LNCaP clone FGC (cell line): ENCODE measurements at regions not wholly inside any gene's neighbourhood (a gene's known extent, or its start where the extent isn't known, plus 50 kb on each side); places are given as distances from the start of the nearest gene placed in this dataset.

Experiments used
- DNase-seq: peaks from one replicate; pipeline ENCODE4 v3.0.0-alpha.2; 2011; ENCODE audit warnings: low read depth
- H3K4me3 ChIP-seq: 2 replicates; pipeline ENCODE4 v1.5.1; 2011; ENCODE audit warnings: mild to moderate bottlenecking, low read depth, low read length, control low read depth
- CTCF ChIP-seq: IDR thresholded peaks from 2 replicates; pipeline ENCODE4 v1.5.1; 2012; ENCODE audit warnings: mild to moderate bottlenecking; ENCODE audit not compliant: control insufficient read depth, insufficient read depth; ENCODE audit errors: extremely low read depth

- H3K4me3 ChIP-seq: no peak overlapping the region
- no peak for TF ChIP-seq CTCF
- DNase-seq: no peak
Measured at GRCh38 chr22:25489947-25490346, 74.5 kb upstream of the GRK3 start.

- H3K4me3 ChIP-seq: no peak overlapping the region
- DNase-seq: no peak
- TF ChIP-seq CTCF: no peak
Measured at GRCh38 chr22:25490896-25491295, 73.6 kb upstream of the GRK3 start.

GRCh38 chr22:25492162-25492561 is 72.3 kb upstream of the GRK3 start:
- no peak overlapping the region for H3K4me3 ChIP-seq
- DNase-seq: no peak
- TF ChIP-seq CTCF: no peak

- H3K4me3 ChIP-seq: no peak overlapping the region
- no peak for DNase-seq
- TF ChIP-seq CTCF: no peak
Measured at GRCh38 chr22:25492841-25493734, 71.4 kb upstream of the GRK3 start.

- TF ChIP-seq CTCF: no peak
- no peak for DNase-seq
- H3K4me3 ChIP-seq: no peak overlapping the region
Measured at GRCh38 chr22:25493794-25494193, 70.7 kb upstream of the GRK3 start.

GRCh38 chr22:25494774-25495173 is 69.7 kb upstream of the GRK3 start:
- no peak overlapping the region for H3K4me3 ChIP-seq
- no peak for DNase-seq
- no peak for TF ChIP-seq CTCF

GRCh38 chr22:25495285-25495684 is 69.2 kb upstream of the GRK3 start:
- H3K4me3 ChIP-seq: no peak overlapping the region
- DNase-seq: no peak
- no peak for TF ChIP-seq CTCF
